MM.1S (cell line): ENCODE measurements at regions not wholly inside any gene's neighbourhood (a gene's known extent, or its start where the extent isn't known, plus 50 kb on each side); places are given as distances from the start of the nearest gene placed in this dataset.

Source experiments
- CTCF ChIP-seq: fragments of 300-600 bp; sonication (generic); IDR thresholded peaks from 2 replicates; pipeline ENCODE4 v1.5.1; 2016; ENCODE audit warnings: antibody characterized with exemption, low read length, mixed read lengths
- EZH2 ChIP-seq: fragments of 300-600 bp; sonication (generic); optimal IDR thresholded peaks from 2 replicates; pipeline ENCODE3; 2017; ENCODE audit warnings: low read depth, mild to moderate bottlenecking, antibody characterized with exemption, low read length, mixed read lengths

DNA sequence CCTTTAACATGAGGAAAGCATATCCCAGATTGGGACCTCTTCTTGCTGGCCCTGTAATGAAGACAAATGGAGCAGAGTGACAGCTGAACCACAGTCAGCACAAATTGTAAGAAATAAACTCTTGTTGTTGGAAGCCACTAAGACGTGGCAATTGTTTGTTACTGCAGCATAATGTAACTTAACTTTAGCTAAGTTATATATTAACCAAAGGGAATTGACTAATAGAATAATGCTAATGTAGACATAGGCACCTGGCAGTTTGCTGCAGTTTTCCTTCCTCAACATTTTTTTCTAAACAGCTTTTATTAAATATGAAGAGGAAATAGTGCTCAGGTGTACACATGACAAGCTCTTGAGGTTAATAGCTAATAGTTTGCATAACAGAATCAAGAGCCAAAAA is 300.7 kb upstream of the SLC30A5 start:
- TF ChIP-seq CTCF (no peak), EZH2 (no peak)
